ENCODE measurements at regions not wholly inside any gene's neighbourhood (a gene's known extent, or its start where the extent isn't known, plus 50 kb on each side); places are given as distances from the start of the nearest gene placed in this dataset.

DNA sequence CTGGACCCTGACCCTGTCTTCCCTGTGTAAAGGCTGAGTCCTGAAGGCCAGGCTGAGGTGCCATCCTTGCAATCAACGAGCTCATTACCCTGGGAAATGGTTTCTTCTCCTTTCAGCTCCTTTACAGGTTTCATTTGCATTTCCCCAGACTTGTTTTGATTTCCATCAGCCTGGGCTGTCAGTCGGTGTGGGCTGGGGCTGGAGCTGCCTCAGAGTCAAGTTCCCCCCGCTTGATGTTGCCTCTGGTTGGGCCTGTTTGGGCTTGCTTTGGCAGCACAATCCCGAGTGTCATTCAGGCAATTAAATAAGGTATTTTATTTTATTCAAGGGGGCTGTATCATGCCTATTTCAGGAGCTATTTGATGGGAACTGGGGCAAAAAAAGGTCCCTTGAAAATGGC is 424.9 kb downstream of the INSC start:
- H3K4me3 ChIP-seq (replicated peaks; ENCODE audit: low read depth, low read length): no peak overlapping the region
- DNase-seq (ENCODE audit: low read depth): no peak
- TF ChIP-seq, protein P1, sequence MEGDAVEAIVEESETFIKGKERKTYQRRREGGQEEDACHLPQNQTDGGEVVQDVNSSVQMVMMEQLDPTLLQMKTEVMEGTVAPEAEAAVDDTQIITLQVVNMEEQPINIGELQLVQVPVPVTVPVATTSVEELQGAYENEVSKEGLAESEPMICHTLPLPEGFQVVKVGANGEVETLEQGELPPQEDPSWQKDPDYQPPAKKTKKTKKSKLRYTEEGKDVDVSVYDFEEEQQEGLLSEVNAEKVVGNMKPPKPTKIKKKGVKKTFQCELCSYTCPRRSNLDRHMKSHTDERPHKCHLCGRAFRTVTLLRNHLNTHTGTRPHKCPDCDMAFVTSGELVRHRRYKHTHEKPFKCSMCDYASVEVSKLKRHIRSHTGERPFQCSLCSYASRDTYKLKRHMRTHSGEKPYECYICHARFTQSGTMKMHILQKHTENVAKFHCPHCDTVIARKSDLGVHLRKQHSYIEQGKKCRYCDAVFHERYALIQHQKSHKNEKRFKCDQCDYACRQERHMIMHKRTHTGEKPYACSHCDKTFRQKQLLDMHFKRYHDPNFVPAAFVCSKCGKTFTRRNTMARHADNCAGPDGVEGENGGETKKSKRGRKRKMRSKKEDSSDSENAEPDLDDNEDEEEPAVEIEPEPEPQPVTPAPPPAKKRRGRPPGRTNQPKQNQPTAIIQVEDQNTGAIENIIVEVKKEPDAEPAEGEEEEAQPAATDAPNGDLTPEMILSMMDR (IDR thresholded peaks at IDR 0.05; ENCODE audit: low read length, missing control alignments): no peak

DNA sequence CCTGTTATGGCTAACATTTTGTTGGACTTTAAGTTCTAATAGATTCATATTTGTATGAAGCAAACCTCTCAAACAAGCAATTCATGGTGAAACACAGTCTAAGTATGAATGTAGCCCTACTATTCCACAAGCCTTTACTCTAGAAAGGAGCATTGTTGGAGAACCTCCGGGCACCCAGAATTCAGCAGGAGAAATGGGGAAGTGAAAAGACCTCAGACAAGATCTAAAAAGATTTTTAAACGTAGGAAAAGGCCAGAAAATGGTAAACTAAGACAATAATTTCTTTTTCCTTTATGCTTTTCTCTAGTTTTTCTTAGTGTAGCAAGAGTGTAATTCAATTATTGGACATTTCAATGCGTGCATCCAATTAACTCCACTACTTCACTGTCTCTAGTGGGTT is 426.4 kb downstream of the INSC start:
- no peak for DNase-seq (ENCODE audit: low read depth)
- TF ChIP-seq, protein P1 (IDR thresholded peaks at IDR 0.05; ENCODE audit: low read length, missing control alignments): no peak
- H3K4me3 ChIP-seq (replicated peaks; ENCODE audit: low read depth, low read length): no peak overlapping the region

GRCh38 chr11:15544353-15544752 is 429.6 kb downstream of the INSC start:
- H3K4me3 ChIP-seq (replicated peaks; ENCODE audit: low read depth, low read length): no peak overlapping the region
- DNase-seq (ENCODE audit: low read depth): no peak
- TF ChIP-seq, protein P1 (IDR thresholded peaks at IDR 0.05; ENCODE audit: low read length, missing control alignments): no peak

DNA sequence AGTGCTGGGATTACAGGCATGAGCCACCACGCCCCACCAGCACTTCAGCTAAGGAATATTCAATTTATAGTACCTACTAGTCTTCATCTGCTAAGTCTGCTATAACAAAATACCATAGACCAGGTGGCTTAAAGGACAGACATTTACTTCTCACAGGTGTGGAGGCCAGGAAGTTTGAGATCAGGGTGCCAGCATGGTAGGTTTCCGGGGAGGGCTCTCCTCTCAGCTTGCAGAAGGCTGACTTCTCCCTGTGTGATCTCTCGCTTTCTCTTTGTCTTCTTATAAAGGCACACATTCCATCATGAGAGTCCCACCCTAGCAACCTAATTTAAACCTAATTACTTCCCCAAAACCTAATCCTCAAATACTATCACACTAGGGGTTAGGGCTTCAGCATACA is 433.0 kb downstream of the INSC start:
- DNase-seq (ENCODE audit: low read depth): no peak
- H3K4me3 ChIP-seq (replicated peaks; ENCODE audit: low read depth, low read length): no peak overlapping the region
- TF ChIP-seq, protein P1 (IDR thresholded peaks at IDR 0.05; ENCODE audit: low read length, missing control alignments): no peak

DNA sequence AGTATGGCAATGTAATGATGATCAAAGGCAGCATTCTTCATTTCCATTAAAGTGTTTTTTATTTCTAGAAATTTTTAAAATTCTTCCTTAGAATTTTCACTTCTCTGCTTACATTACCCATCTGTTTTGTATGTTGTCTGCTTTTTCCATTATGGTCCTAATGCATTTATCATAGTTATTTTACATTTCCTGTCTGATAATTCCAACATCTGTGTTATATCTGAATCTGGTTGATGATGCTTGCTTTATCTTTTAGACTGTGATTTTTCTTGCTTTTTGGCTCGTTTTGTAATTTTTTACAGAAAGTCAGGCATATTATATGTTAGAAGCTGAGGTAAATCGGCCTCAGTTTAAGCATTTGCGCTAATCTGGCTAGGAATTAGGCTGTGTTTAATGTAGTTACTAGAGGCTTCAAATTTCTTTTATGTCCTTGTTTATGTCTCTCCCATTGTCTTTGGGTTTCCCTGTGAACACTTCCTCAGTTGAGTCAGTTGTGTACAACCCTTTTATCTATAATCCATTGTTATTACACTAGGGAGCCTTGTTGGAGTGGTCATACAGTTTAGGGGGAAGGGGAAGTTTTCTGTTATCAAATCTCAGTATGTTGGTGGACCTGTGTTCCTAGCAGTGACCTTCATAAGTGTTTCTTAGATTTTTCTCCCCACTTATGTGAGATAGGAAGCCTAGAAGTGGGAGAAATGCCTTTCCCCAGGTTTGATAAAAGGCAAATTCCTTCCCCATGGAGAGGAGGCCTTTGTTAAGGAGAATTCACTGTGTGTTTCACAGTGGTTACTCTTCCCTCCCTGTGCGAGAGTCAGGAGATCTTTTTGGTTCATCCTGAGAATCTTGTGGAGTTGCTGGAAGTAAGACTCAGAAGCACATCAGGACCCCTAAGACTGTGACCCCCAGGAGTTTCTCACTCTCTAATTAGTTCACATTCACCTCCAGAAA is 437.5 kb downstream of the INSC start:
- TF ChIP-seq, protein P1 (IDR thresholded peaks at IDR 0.05; ENCODE audit: low read length, missing control alignments): no peak
- no peak overlapping the region for H3K4me3 ChIP-seq (replicated peaks; ENCODE audit: low read depth, low read length)

DNA sequence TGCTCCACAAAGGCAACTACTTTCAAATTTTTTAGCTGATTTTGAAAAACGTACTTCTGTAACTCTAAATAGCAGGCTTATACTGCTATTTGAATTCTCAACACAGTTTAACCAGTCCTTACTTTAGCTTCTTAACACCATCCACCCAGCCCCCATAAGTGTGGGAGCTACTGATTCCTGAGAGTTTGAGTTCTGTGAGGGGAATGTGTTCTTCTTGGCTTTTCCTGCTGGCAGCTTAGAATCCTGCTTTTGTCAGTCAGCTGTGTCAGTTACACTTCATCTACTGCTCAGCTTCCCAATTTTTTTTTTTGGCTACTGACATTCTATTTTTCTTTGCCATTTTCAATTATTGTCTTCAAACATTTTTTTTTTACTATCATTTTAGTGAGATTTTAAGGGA is 440.4 kb downstream of the INSC start:
- TF ChIP-seq, protein P1 (IDR thresholded peaks at IDR 0.05; ENCODE audit: low read length, missing control alignments): no peak
- H3K4me3 ChIP-seq (replicated peaks; ENCODE audit: low read depth, low read length): no peak overlapping the region
- DNase-seq (ENCODE audit: low read depth): no peak

More for the DNA sequence above, 437.5 kb downstream of the INSC start:
- no peak for DNase-seq (ENCODE audit: low read depth)

Measured in fibroblast of pulmonary artery (primary cell).